ENCODE measurements at regions not wholly inside any gene's neighbourhood (a gene's known extent, or its start where the extent isn't known, plus 50 kb on each side); places are given as distances from the start of the nearest gene placed in this dataset.
"Not testable (repeated sequence)": the region's sequence is repeated elsewhere in the genome, so short reads cannot be mapped to it uniquely, and the experiment has no call there.

DNA sequence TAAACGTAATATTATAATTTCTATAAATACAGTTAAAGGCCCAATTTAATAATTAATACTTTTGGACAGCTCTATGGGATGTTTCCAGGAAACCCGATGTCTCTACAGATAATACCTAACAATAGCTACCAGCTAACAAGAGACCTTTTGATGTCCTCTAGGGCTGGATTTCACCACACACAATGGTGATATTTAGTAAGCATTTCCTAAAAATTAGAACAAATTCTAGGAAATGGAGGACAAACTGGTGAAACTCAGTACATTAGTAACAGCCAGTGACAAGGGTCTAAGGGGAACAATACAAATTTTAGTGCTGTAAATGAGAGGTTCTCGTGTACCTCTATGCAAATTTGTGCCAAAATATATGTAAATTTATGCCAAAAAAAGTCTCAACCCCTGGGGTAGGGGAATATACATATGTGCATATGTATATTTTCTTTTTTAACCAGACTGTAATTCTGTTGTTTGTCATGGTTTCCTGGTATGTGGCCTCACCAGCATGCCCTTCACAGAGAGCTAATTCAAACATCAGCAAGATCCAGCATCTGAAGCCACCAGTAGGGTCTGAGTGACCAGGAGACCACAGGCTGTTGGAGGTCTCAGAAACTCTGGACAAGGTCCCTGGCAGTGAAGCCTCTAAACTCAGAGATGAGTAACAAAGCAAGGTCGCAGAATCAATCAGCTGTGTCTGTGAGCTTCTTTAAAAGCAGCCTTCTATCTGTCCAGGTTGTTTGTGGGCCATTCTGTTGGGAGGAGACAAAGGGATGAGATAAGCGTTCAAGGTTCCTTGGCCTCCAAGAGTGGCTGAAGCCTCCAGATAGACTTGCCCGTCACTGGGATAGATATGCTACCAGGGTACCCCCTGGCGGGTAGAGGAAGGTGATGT lies 235.1 kb upstream of the RREB1 start:
- no peak for DNase-seq

DNA sequence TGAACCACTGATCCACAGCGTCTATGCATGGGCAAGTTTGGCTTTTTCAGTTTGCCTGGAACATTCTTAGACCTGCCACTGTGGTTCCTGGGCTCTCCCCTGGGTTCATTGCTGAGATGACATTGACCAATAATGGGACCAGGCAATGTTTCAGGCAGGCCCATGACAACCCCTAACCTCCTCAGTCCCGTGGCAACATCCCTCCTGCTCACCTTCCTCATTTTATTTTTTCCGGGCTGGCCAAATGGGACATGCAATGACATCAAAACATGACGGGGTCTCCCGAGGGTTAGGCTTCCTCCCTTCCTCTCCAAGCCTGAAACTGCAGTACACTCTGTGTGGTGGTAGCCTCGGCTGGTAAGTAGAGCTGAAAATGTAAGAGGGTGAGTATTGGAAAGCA lies 234.0 kb upstream of the RREB1 start:
- DNase-seq, result no peak

DNA sequence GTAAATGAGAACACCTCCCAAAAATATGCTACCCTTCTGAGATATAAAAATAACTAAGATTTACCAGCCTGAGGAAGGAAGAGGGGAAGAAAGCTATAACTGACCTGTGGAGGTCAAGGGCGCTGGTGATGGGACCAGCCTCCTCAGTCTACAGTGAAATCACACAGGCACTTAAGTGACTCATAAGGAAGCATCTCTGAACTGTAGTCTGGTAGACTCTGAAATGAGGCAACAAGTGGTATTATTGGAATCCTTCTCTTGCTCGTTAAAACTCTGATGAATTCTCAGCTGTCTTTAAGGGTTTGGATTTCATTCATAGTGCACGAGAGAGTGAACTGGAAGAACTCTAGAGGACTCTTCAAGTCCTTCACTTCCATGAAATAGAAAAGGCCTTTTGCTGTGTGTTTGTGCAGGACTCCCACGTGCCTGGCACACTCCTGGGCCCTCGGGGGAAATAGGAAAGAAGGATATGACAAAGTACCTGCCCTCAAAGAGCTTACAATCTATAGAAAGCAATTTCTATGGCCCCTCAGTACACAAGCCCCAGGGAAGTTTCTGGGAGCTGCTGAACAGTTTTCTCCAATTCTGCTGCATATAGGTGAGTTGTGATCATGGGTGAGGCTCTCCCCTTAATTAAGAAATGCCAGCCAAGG lies 231.8 kb upstream of the RREB1 start:
- peak; percentile 73 for DNase-seq

DNA sequence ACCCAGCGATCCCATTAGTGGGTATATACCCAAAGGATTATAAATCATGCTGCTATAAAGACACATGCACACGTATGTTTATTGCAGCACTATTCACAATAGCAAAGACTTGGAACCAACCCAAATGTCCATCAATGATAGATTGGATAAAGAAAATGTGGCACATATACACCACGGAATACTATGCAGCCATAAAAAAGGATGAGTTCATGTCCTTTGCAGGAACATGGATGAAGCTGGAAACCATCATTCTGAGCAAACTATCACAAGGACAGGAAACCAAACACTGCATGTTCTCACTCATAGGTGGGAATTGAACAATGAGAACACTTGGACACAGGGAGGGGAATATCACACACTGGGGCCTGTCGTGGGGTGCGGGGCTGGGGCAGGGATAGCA lies 230.0 kb upstream of the RREB1 start:
- not testable (repeated sequence) for DNase-seq

DNA sequence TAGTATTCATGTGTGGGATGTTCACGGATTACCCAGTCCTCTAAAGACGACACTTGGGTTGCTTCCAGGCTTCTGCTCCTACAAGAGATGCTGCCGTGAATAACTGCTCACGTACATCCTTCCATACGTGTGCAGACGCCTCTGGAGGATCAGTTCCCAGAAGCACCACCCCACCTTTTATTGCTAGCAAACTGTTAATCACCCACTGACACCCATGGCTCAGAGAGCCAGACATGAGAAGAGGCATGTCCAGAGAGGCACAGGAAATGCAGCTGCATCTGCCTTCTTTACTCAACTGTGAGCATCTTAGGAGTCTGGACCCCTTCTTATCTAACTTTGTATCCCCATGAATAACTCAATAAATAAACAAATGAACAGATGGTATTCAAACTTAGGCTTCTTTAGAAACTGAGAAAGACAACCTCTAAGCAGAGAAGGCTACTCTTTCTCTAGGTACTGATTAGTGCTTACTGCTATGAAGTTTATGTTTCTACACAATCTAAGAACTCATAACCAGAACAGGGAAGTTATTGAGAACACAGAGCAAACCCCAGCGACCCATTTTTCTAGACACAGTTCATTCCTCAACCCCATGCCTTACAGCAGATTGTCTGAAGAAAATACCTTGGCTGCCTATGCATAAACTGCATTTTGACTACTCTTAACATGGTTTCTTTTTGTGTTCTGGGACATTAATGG lies 228.7 kb upstream of the RREB1 start:
- DNase-seq, result no peak

DNA sequence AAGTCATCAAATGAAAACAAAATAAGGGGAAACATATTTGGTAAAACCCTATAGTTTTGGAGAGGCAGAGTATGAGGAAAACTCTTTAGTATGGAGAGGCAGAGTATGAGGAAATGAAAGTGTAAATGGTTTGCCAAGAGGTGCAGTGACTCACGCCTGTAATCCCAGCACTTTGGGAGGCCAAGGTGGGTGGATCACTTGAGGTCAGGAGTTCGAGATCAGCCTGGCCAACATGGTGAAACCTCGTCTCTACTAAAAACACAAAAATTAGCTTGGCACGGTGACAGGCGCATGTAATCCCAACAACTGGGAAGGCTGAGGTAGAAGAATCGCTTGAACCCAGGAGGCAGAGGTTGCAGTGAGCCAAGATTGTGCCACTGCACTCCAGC lies 228.2 kb upstream of the RREB1 start:
- not testable (repeated sequence) for DNase-seq

DNA sequence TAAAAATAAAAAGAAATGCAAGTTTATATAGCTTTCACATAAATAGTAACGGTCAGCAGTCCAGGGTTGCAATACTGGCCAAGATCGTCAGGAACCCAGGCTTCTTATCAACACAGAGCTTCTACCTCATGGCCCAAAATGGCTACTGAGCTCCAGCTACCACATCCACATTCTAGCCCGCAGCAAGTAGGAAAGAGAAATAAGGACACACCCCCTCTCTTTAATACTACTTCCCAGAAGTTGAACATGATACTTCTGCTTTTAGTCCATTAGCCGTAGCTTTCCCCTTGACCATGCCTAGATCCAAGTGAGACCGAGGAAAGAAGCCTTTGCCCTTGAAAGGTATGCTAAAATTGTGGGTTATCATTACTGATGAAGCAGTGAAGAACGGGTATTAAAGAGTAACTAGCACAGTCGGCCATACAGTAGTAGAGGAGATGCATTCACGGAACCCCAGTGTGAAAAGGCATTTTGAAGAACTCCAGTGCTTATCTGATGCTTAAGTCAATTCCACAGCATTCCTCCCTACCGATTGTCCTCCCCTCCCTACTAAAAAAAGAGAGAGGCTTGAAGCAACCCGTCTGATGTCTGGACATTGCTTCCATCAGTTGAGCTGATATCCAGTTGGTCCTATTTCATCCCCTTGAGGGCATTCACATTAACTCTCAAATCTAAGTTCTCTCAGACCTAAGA lies 226.9 kb upstream of the RREB1 start:
- no peak for DNase-seq

DNA sequence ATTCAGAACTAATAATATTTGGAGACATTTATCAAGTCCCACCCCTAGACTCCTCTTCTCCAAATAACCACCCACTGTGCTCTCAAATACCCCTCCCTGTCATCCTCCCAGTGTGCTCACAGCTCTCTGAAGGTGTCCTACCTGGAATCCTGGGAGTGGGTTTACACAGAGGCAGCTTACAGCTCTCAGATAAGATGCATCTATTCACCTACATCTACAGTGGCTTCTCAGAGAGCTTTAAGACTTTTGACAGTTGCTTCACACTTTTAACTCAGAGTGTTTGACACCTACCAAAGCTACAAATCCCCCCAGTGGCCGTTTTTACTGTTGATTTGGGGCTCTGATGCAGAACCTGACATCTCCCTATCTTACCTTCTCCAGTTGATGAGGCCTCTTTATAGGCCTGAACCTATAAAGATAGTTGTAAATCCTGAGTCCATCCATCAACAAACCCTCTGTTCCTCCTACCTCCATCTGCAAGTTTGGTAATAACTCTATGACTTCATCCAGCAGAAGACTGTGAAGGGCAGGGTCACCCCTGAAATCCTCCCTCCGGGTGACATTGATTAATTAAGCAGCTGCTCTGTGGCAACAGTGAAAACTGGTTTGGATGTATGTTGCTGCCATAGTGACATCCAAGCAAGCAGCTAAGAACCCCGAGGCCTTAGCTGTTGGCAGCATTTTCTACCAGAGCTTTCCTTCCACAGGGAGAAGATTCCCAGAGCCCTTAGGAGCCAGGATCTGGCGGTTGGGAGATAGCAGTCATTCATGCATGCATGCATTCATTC lies 226.1 kb upstream of the RREB1 start:
- DNase-seq, result no peak

DNA sequence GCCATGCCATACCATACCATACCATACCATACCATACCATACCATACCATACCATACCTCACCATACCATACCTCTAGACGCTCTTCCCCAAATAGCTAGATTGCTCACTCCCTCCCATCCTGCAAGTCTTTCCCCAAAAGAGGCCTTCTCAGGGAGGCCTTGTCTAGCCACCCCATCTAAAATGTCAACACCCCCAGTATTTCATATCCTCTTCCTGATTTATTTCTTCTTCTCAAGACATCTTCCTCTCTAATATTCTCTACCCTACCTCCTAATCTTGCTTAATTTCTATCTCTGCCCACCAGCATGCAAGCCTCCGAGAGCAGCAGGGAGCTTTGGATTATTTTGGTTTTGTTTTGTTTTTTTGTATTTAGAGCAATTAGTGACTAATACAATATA lies 225.2 kb upstream of the RREB1 start:
- no peak for DNase-seq

DNA sequence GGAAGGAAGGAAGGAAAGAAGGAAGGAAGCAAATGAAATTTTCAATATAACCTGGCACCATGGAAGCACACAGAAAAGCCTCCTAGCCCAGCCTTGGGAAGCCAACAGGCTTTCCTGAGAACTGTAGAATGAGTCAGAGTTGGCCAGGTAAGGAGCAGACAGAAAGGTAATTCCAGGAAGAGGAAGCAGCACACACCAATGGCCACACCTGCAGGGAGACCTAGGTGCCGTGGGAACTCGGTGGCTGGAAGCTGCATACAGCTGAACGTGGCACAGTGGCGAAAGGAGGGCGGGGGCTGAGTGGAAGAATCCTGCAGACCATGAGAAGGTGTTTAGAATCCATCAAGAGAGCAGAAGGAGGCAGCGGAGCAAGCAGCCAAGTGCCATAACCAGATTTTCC lies 224.8 kb upstream of the RREB1 start:
- no peak for DNase-seq

DNA sequence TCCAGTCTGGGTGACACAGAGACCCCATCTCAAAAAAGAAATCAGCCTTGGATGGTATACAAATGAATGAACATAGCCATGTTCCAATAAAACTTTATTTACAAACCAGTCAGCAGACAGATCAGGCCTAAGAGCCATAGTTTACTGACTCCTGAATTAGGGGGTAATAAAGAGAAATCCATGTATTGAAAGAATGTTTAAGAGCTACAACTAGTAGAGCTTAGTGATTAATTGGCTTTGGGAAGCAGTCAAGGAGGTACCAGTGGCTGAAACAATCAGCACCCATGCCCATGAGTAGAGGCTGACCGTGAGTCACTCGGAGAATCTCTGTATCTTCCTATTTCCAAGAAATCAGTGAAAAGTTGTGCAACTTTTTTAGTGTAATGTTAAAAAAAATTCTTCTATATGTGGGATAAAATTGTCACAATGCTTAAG lies 223.6 kb upstream of the RREB1 start:
- DNase-seq, result no peak

DNA sequence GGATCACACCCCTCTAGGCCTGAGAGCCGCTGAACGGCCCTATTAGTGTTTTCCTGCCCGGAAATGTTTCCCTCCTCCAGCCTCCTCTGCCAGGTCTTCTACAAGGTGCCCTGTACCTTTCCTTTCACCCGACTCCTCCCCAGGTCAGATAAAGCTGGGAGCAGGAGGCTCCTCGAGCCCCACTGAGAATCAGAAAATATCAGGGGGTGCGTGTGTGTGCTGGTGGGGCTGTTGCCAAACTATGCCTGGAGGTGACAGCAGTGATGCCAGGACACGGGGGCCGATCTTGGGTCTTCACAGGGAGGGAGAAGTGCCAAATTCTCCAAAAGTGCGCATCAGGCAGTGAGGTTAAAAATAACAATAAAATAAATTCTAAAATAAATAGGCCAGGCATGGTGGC lies 222.8 kb upstream of the RREB1 start:
- DNase-seq, result no peak

DNA sequence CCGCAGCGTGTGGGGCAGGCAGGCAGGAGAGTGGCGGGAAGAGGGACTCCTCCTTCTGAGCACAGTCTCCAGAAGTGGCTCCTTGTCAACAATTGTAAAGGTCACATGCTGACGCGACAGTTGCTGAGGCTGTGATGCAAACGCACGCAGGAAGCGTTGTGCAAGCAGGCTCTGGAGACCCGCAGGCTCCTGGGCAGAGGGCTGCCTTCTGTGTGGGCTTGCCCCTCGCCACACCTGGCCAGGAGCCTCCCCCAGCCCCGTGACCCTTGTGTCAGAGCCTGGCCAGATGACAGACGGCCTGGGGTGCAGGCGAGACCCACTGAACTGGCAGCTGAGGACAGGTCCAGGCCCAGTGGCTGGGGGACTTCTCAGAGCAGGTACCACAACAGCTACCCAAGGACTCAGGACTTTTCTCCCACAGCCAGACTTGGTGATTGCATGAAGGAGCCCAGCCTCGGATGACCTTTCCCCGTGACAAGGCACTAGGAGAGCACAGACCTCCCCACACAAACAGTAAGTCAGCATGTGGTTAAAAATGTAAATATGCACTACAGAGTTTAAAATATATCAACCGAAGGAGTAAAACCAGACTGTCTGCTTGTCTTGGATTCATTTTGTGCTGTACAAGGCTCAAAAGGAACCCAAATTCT lies 222.1 kb upstream of the RREB1 start:
- no peak for DNase-seq

DNA sequence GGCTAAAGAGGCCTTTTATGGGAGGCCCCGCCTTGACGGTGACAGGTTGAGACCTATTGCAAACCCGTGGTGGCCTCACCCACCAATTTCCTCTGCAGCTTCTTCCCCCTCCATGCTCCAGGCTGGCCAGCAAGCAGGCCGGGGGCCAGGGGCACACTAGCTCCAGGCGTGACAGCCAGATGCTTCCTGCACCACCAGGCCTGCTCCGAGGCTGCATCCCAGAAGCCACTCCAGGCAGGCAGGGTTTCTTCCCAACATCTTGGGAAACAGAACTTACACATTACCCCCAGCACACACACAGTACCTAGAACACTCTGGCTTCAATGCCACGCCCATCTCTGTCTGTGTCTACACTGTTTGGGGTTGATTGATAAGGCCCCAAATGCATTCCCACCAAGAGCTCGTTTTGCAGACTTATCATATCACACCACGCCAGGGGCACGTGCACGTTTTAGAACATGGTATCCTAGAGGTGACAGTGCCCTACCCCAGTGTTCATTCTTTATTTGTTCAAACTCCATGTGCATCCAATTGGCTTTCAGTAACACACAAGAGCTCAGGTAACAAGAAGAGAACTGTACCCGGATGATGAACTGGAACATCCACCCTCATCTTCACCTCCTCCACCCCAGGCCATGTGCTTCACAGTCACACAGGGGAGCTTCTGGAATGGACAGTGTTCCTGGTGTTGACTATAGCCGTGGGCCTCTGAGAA lies 221.4 kb upstream of the RREB1 start:
- no peak for DNase-seq

DNA sequence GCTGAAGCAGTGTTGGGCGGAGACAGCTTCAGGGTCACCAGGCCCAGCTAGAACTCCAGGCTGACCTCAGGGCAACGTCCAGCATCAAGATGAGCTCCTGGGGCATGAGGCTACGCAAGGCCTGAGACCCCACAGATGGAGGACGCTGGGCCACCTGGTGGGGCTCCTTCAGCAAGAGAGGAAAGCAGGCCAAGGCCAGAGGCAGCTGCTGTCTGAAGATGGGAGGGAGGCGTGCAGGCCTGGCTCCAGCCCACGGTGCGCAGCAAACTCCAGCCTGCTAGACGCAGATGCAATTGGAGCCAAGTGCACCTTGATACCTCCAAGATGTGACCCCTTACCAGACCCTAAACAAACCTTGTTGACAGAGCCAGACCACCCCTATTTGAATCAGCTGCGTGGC lies 220.9 kb upstream of the RREB1 start:
- no peak for DNase-seq

DNA sequence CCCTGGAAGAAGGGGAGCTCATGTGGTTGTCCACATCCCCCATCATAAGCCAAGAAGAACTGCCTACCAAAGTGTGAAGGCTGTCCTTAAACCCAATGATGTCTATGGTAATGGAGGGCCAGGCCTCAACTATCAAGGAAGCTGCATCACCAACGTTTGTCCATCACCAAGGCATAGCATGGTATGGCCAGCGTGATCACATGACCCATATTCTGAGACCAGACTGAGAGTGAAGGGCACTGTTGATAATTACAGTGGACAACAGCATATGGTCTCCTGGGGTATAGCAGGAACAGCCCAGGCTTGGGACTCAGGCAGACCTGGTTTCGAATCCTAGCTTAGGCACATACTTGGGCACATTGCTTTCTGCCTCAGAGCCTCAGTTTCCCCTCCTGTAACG lies 218.2 kb upstream of the RREB1 start:
- DNase-seq, result no peak

DNA sequence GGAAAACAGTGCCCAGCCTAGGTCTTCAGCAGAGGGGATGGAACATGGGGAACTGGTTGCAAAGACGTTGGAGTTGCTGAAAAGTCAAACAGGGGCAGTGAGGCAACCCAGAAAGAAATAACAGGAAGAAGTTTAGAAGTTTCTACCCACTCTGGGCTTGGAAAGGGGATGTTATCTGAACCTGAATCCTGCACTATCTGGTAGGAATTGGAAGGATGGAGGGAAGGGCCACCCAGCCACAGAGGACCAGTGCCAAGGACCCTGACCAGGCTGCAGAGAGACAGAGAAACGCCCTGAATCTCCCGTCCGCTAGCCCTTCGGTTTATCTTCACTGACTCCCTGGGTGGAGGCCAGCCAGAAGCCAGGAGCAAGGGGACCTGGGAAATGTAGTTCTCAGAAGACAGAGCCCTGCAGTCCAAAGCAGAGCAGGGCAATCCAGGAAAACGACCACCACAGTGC lies 217.3 kb upstream of the RREB1 start:
- peak; percentile 14 for DNase-seq

DNA sequence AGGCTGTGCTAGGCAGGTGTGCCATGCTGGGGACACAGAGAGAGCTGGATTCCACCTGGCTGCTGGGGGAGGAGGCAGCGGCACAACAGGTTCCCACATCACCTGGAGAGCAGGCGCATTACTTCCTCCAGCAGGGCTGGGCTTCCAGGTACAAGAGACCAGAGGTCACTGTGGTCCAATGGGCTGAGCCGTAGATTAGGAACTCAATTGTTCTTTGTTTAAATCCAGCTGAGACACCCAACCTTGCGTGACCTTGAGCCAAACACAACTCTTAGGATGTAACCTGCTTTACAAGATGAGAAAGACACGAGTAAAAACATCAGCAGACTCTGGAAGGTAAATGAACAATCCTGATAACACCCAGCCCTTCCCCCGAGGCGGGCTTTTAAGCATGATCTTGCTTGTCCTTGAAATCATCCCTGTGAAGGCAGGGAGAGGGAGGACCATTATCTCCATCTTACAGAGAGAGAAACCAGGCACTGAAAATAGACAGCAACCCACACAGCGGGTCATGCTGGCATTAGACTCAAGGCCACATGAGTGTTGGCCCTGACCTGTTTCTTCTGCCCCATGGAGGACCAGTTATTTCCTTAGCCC lies 216.5 kb upstream of the RREB1 start:
- no peak for DNase-seq

DNA sequence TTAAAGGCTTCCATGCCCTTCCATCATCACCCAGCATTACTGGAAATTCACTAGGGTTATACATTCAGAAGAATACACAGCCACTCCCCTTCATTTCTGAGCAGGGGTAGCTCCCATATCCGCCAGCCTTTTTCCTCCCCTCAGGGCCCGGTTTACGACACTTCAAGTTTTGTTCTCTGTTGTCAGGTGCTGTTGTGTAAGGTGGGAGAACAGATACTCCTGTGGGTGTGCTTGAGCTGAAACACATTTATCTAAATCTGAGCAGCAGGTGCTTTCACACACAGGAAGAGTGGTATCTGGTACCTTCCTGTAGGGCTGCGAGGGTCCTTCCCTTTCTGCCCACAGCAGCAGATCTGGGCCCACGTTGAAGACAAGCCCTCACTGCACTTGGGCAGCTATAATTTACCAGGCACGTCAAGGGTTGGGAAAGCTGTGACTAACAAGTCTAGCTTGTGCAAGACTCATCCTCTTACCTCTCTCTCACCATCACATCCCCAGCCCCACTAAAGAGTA lies 215.8 kb upstream of the RREB1 start:
- DNase-seq, result no peak
